Neural cell (in vitro differentiated cells): ENCODE measurements at regions not wholly inside any gene's neighbourhood (a gene's known extent, or its start where the extent isn't known, plus 50 kb on each side); places are given as distances from the start of the nearest gene placed in this dataset.

Experiments
- EZH2 ChIP-seq: fragments of 200-600, 300-800 bp; shearing (Covaris generic), sonication (generic); IDR thresholded peaks from 2 replicates; pipeline ENCODE4 v1.6.1; 2014; ENCODE audit warnings: antibody characterized with exemption, low read length, borderline replicate concordance, mild to moderate bottlenecking; ENCODE audit not compliant: insufficient read depth, poor library complexity, severe bottlenecking
- MXI1 ChIP-seq: fragments of 450-650 bp; conservative IDR thresholded peaks from 2 replicates; pipeline ENCODE4 v1.6.1; 2014; ENCODE audit warnings: antibody characterized with exemption, mild to moderate bottlenecking; ENCODE audit not compliant: poor library complexity, severe bottlenecking
- RAD21 ChIP-seq: fragments of 450-650 bp; conservative IDR thresholded peaks from 2 replicates; pipeline ENCODE4 v1.6.1; 2014; ENCODE audit warnings: antibody characterized with exemption, mild to moderate bottlenecking, moderate library complexity
- TAF1 ChIP-seq: IDR thresholded peaks from 2 replicates; pipeline ENCODE4 v1.6.1; 2012; ENCODE audit warnings: low read depth
- TF ChIP-seq, protein P1 (sequence below): fragments of 450-650 bp; IDR thresholded peaks from 2 replicates; pipeline ENCODE4 v1.5.1; 2014; ENCODE audit warnings: antibody characterized with exemption, mild to moderate bottlenecking, moderate library complexity; ENCODE audit not compliant: poor library complexity, severe bottlenecking
- TF ChIP-seq, protein P2 (sequence below): IDR thresholded peaks from 2 replicates; pipeline ENCODE4 v1.6.1; 2012; ENCODE audit warnings: borderline replicate concordance

- TF ChIP-seq, protein P1, sequence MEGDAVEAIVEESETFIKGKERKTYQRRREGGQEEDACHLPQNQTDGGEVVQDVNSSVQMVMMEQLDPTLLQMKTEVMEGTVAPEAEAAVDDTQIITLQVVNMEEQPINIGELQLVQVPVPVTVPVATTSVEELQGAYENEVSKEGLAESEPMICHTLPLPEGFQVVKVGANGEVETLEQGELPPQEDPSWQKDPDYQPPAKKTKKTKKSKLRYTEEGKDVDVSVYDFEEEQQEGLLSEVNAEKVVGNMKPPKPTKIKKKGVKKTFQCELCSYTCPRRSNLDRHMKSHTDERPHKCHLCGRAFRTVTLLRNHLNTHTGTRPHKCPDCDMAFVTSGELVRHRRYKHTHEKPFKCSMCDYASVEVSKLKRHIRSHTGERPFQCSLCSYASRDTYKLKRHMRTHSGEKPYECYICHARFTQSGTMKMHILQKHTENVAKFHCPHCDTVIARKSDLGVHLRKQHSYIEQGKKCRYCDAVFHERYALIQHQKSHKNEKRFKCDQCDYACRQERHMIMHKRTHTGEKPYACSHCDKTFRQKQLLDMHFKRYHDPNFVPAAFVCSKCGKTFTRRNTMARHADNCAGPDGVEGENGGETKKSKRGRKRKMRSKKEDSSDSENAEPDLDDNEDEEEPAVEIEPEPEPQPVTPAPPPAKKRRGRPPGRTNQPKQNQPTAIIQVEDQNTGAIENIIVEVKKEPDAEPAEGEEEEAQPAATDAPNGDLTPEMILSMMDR, result no peak
- no peak for TF ChIP-seq MXI1
- TF ChIP-seq RAD21, result no peak
- TF ChIP-seq, protein P2, sequence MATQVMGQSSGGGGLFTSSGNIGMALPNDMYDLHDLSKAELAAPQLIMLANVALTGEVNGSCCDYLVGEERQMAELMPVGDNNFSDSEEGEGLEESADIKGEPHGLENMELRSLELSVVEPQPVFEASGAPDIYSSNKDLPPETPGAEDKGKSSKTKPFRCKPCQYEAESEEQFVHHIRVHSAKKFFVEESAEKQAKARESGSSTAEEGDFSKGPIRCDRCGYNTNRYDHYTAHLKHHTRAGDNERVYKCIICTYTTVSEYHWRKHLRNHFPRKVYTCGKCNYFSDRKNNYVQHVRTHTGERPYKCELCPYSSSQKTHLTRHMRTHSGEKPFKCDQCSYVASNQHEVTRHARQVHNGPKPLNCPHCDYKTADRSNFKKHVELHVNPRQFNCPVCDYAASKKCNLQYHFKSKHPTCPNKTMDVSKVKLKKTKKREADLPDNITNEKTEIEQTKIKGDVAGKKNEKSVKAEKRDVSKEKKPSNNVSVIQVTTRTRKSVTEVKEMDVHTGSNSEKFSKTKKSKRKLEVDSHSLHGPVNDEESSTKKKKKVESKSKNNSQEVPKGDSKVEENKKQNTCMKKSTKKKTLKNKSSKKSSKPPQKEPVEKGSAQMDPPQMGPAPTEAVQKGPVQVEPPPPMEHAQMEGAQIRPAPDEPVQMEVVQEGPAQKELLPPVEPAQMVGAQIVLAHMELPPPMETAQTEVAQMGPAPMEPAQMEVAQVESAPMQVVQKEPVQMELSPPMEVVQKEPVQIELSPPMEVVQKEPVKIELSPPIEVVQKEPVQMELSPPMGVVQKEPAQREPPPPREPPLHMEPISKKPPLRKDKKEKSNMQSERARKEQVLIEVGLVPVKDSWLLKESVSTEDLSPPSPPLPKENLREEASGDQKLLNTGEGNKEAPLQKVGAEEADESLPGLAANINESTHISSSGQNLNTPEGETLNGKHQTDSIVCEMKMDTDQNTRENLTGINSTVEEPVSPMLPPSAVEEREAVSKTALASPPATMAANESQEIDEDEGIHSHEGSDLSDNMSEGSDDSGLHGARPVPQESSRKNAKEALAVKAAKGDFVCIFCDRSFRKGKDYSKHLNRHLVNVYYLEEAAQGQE, result no peak
- no peak for TF ChIP-seq TAF1
- no peak for TF ChIP-seq EZH2
These were observed 320.0 kb upstream of the TRIB2 start for GRCh38 chr2:12396699-12397098.
